ENCODE measurements at regions not wholly inside any gene's neighbourhood (a gene's known extent, or its start where the extent isn't known, plus 50 kb on each side); places are given as distances from the start of the nearest gene placed in this dataset.

- no peak for DNase-seq
Observed at GRCh38 chr13:74930402-74931165, 551.4 kb downstream of the TBC1D4 start.

DNA sequence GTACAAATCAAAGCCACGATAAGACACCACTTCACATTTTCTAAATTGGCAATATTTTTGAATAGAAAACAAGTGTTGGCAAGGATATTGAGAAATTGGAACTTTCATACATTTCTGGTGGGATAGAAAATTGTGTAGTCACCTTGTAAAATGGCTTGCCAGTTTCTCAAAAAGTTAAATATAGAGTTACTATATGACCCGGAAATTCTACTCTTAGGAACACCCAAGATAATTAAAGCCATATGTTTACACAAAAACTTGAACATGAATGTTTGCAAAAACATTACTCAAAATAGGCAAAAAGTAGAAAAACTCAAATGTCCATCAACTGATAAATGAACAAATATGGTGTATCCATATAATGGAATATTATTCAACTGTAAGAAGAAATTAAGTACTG is 552.5 kb downstream of the TBC1D4 start:
- DNase-seq, result no peak

DNA sequence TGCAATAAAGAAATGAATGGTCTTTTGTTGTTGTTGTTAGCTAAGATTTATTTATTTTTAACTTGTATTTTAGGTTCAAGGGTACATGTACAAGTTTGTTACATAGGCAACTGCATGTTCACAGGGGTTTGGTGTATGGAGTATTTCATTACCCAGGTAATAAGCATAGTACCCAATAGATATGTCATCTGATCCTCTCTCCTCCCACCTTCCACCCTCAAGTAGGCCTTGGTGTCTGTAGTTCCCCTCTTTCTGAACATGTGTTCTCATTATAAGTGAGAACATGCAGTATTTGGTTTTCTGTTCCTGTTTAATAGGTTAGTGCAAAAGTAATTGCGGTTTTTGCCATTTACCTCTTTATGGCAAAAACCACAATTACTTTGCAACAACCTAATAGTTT is 554.1 kb downstream of the TBC1D4 start:
- no peak for DNase-seq

- no peak for DNase-seq
Observed at GRCh38 chr13:74922963-74923362, 559.0 kb downstream of the TBC1D4 start.

GRCh38 chr13:74921326-74921725 is 560.6 kb downstream of the TBC1D4 start:
- no peak for DNase-seq

- DNase-seq, result no peak
Observed at GRCh38 chr13:74920920-74921319, 561.0 kb downstream of the TBC1D4 start.

DNA sequence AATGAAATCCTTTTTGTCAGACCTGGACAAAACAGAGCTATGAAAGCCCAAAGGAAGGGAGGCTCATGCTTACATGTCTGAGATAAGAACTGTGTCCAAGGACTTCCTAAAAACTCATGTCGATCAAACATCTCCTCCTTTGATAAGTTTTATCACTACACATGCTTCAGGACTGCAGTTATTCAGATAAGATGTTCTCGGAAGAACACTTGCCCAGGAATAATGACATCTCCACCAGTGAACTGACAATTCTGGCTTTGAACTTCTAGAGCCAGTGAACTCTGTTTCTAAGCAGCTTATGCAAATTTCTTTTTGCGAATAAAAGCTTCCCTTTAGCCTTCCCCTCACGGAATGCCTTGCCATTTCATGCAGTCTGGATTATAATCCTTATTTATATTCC is 561.6 kb downstream of the TBC1D4 start:
- no peak for DNase-seq

DNA sequence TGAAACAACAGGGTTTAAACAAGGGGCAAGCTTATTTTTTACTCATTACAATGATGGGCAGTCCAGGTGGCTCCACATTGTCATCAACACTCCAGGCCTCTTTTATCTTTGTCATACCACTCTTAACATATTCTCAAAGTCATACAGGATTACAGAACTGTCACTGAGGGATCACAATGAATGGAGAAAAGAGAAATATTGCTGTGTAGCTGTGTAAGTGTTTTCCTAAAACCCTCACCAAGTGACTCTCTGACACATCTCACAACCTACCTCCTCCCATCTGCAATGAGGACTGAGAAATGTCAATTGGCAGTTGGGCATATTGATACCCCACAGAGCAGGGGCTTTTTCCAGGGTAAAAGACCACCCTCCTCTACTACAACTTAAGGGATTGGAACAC is 562.1 kb downstream of the TBC1D4 start:
- no peak for DNase-seq

GRCh38 chr13:74912898-74913297 is 569.1 kb downstream of the TBC1D4 start:
- no peak for DNase-seq

DNA sequence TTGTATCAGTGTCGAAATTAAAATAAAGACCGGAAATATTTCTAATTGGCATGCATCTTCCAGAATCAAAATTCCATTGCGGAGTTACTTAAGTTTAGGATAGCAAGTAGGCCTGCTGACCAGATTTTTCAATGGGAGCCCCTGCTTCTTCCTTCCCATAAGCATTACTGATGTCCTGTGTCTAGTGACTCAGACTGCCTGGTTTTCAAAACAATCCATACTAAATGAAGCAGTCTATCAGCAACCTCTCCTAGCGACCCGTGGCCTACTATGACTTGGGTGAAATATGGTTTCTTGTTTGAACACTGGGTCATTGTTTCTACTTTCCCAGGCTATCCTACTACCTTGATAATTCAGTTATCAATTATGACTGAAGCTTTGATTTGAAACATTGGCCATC is 571.6 kb downstream of the TBC1D4 start:
- no peak for DNase-seq

DNA sequence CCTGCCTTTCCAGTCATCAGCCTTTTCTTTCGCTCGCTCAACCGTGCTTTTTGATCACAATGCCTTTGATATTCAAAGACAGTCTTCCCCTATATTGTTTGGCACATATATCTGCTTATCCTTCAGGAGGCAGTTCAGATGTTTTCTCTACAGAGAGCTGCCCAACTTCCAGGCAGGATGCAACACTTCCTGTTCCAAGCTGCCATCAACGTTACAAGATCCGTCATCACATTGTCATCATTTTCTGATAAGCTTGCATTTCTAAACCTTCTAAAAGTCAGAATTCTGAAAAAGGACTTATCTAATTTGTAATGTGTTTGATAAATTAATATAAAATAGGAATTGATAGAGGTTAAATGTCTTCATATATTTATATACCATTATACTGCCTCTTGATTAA is 574.2 kb downstream of the TBC1D4 start:
- no peak for DNase-seq

GRCh38 chr13:74904556-74904955 is 577.4 kb downstream of the TBC1D4 start:
- no peak for DNase-seq

GRCh38 chr13:74895042-74895796 is 586.8 kb downstream of the TBC1D4 start:
- no peak for DNase-seq

DNA sequence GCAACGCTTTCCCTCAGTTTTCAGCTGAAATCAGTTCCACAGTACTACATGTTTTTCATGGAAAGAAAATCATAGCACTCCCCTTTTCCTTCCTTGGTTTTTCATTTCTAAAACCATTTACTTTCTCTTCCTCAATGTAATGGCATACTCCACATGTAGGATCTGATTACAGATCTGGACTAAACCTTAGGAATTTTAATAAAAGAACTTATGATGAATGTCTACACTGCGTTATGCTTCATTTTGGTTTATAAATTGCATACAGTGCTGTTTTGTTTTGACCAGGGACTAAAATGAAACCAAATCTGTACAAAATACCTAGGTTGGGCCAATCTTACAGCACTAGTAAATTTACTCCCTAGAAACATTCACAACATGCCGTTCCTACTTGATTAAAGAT is 589.9 kb downstream of the TBC1D4 start:
- no peak for DNase-seq

DNA sequence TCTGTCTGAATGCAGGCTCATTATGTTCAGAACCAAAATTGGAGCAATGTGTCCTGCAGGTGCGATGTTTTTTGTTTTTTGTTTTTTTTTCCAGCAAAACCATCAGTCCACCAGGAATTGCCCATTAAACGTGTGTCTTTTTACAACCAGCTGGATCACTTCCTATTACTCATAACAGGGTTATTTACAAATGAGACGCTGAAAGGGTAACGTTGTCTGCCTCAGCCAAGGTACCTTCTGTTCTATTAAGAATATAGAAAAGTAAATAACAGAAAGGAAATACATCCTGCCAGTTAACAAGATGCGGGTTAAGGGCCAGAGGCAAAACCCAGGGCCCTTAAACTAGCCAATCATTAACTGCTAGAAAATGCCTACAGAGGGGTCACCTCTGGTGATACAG is 590.4 kb downstream of the TBC1D4 start:
- DNase-seq, result no peak

GRCh38 chr13:74889321-74889720 is 592.6 kb downstream of the TBC1D4 start:
- DNase-seq, result no peak

DNA sequence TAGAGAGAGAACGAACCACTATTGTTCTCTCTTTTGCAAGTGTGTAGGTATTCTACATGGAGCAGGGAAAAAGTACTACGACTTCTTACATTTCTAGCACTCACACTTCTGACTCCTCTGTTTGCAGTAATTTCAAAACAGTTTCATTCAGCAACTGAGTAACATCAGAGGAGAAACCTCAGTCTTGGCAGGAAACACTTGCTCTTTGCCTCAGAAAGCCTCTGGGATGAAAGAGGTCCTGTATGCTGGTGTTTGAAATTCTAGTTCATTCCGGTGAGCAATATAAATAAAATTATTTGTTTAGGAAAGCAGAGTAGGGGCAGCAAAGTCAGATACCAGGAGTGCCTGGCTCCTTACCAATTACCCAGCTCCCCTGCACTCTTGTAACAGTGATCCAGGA is 595.5 kb downstream of the TBC1D4 start:
- DNase-seq, result no peak

GRCh38 chr13:74883834-74884233 is 598.1 kb downstream of the TBC1D4 start:
- DNase-seq, result no peak

DNA sequence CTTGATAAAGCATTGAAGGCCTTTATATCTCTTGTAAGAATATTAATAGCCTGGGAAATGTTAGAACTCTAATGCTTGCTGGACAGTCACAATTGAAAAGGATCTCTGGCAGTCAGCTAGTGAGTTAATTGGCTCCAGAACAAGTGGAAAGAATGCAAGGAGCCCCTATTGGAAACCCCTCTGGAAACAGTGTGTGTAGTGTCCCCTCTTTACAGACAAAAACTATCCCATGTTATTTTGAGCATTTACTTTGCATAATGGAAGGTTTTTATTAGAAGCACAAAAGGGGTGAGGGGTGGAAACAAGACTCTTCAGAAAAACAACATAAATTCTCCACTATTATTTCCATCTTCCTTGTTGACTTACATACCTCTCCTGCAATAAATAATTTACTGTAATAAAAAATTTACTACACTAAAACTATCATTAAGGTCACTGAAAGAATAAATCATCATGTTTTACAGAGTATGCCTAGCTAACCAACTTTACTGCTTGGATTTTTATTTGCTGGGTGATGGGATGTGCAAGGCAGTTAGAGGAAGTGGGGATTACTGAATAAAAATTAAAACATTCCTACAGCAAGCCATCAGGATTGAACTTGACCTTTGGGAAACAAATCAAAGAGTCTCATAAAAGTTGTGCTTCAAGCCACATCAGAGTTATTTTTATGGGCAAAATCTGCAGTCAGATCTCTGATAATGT is 610.4 kb downstream of the TBC1D4 start:
- no peak for DNase-seq

- no peak for DNase-seq
Observed at GRCh38 chr13:74870865-74871264, 611.1 kb downstream of the TBC1D4 start.

DNA sequence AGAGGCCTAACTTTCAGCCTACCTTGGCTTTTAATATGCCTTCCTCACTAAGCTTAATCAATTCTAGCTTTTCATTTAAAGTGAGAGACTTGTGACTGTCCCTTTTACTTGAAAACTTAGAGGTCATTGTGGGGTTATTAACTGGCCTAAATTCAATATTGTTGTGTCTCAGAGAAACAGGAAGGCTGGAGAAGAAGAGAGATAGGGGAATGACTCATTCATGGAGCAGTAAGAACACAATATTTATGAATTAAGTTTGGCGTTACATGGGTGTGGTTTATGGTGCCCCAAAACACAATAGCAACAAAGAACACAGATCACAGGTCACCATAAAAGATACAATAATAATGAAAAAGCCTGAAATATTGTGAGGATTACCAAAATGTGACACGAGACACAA is 612.1 kb downstream of the TBC1D4 start:
- no peak for DNase-seq

DNA sequence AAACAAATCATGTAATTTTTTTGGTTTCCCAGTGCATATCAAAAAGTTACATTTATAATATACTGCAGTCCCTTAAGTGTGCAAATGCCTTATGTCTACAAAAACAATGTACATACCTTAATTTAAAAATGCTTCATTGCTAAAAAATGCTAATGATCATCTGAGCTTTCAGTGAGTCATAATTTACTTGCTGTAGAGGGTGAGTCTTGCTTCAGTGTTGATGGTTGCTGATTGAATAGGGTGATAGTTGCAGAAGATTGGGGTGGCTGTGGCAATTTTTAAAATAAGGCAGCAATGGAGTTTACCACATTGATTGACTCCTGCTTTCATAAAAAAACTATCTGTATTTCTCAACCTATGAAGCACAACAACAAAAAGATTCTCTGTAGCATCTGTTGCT is 613.9 kb downstream of the TBC1D4 start:
- DNase-seq, result no peak

DNA sequence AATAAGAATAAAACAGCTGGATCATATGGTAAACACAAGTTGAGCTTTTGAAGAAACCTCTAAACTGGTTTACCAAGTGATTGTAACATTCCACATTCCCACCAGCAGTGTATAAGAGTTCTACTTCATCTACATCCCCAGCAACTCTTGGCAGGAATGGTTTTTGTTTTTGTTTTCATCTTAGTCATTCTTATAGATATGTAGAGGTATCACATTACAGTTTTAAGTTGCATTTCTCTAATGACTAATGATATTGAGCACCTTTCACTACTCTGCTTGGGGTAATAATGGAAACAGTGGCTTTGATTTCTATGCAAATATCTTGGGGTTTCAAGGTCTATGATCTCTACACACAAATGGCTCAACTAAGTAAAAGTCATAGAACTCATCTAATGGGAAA is 614.5 kb downstream of the TBC1D4 start:
- no peak for DNase-seq

DNA sequence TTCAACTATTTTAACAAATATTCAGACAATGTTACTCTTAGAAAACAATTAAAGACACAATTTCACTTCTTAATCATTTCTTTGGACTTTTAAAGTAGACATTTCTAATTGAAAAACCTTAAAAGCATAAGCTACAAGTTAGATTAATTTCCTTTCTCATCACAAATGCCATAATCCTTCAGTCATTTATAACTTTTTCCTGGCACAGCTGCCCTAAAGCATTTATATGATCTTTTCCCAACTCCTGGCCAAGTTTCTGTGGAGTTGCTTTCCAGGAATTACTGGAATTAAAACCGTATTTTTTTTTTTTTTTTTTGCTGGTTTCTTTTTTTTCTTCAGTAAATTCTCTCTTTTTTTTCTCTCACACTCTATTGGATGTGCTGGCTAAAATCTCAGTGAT is 615.9 kb downstream of the TBC1D4 start:
- no peak for DNase-seq

Data from stimulated activated CD4-positive, alpha-beta T cell treated with anti-CD3 and anti-CD28 coated beads, Interleukin-4, amount 100 ng/mL, for 1 hour (primary cell).